HAP-1 (cell line): ENCODE measurements at regions not wholly inside any gene's neighbourhood (a gene's known extent, or its start where the extent isn't known, plus 50 kb on each side); places are given as distances from the start of the nearest gene placed in this dataset.
A peak's percentile ranks its signal among the peaks of the same experiment; 100 is the strongest.

Experiments
- DNase-seq, 2 experiments: peaks; one replicate each; pipeline ENCODE4 v3.0.0-alpha.2; 2016 to 2020; ENCODE audit warnings: low spot score in 2 of 2
- H3K27me3 ChIP-seq: fragments of 250-450 bp; sonication (Bioruptor Pico); 2 replicates; pipeline ENCODE4 v1.5.1; 2020; ENCODE audit warnings: low read depth, mild to moderate bottlenecking, moderate library complexity
- H3K36me3 ChIP-seq: fragments of 250-450 bp; sonication (Bioruptor Pico); replicated peaks from 2 replicates; pipeline ENCODE4 v1.5.1; 2020; ENCODE audit warnings: mild to moderate bottlenecking
- H3K4me1 ChIP-seq: fragments of 250-450 bp; sonication (Bioruptor Pico); 2 replicates; pipeline ENCODE4 v1.5.1; 2020; ENCODE audit warnings: mild to moderate bottlenecking
- H3K4me3 ChIP-seq: fragments of 250-450 bp; sonication (Bioruptor Pico); 2 replicates; pipeline ENCODE4 v1.5.1; 2020; ENCODE audit warnings: mild to moderate bottlenecking, moderate library complexity
- H3K9me3 ChIP-seq: fragments of 250-450 bp; sonication (Bioruptor Pico); 2 replicates; pipeline ENCODE4 v1.5.1; 2020; ENCODE audit warnings: mild to moderate bottlenecking, moderate library complexity
- in situ Hi-C: fragments of 300-500 bp; cut with MboI; formaldehyde crosslinking; loops from 3 replicates; pipeline ENCODE4 v1.14.3; 2020; ENCODE audit warnings: low sequenced_read_pairs, inconsistent platforms, mixed read lengths

DNA sequence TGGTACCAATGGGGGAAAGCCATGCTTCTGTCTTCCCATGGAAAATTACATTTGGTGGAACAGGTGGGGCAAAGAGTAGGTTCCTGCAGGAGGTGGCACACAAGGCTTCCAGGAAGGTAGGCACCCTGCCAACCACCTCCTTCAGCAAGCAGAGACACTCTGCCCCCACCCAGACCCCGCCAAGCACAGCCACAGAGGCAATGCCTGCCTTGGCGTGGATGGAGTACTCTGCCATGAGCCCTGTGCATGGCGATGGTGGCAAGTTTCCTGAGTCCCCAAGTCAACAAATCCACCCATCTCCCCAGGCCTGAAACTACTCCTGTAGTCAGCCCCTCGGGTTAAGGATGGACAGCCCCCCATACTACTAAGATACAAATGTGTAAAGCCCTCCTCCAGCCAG, 119.2 kb upstream of the GNAO1 start:
- Histone ChIP-seq H3K4me3 (no peak overlapping the region), H3K36me3 (no peaks in the 10 kb centered on the region), H3K4me1 (no peaks in the 10 kb centered on the region), H3K27me3 (0 out of 2 replicates have a peak, but pooled peaks cover 2% of the 10 kb centered on the region), H3K9me3 (no peaks in the 10 kb centered on the region)
- no peak for DNase-seq
- in situ Hi-C loops, result no loop called here

DNA sequence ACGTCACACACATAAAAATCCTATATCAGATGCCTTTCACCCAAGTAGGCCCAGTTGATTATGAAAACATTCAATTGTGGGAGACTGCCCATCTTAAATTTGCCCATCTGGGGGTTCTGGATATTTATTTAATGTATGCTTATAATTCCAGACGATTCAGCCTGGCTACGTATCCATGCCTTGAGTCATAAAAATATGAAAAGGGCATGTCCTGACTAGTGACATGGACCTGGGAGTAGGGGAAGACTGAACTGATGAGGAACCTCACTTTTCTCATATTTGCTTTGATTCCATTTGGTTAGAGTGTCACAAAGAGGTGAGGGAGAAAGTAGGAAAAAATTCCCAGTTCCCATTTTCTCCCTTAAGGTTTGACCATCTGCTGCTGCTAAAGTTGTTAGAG, 122.5 kb upstream of the GNAO1 start:
- in situ Hi-C loops, result no loop called here
- Histone ChIP-seq H3K4me3 (no peak overlapping the region), H3K36me3 (no peaks in the 10 kb centered on the region), H3K9me3 (no peaks in the 10 kb centered on the region), H3K4me1 (no peaks in the 10 kb centered on the region), H3K27me3 (0 out of 2 replicates have a peak, but pooled peaks cover 2% of the 10 kb centered on the region)
- no peak for DNase-seq

DNA sequence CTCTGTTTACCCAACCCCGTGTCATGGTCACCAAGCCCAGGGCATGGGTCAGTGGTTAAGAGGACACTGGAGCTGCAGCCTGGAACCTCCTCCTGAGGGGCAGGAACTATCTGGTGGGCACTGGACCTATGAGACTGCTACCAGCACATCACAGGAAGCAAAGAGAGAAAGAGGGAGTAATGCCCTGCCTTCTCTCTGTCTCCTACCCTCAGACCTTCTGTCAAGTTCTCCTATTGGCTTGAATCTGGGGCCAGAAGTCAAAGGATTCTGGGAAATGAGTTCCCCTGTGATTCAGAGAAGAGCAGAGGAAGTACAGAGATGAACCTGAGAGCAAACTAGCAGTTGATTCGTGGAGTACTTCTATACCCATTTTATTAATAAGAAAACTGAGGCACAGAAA, 123.0 kb upstream of the GNAO1 start:
- no peaks in the 10 kb centered on the region for H3K4me1 ChIP-seq

DNA sequence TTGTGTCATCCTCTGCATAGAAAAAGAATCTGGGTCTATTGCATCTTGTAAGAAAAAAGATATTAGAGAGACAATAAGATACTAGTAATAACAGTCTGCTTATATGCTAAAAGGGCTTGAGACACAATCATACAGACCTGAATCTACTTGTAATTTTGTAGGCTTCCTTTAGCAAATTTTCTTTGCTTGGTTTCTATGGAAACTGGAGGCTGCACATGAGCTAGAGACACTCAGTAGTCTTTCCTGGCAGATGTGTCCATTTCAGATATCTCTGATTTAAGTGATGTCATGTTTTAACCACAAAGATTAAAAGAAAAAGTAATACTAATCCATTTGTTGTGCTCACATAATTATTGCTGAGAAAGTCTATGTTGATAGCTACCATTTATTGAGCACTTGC, 123.9 kb upstream of the GNAO1 start:
- no peak for DNase-seq
- Histone ChIP-seq H3K36me3 (no peaks in the 10 kb centered on the region), H3K27me3 (0 out of 2 replicates have a peak, but pooled peaks cover 2% of the 10 kb centered on the region), H3K9me3 (no peaks in the 10 kb centered on the region), H3K4me3 (no peak overlapping the region), H3K4me1 (no peaks in the 10 kb centered on the region)
- in situ Hi-C loops, result no loop called here

More for the DNA sequence above, 123.0 kb upstream of the GNAO1 start:
- Histone ChIP-seq H3K9me3 (no peaks in the 10 kb centered on the region), H3K36me3 (no peaks in the 10 kb centered on the region), H3K27me3 (0 out of 2 replicates have a peak, but pooled peaks cover 2% of the 10 kb centered on the region), H3K4me3 (no peak overlapping the region)
- in situ Hi-C loops, result no loop called here
- DNase-seq, result no peak

DNA sequence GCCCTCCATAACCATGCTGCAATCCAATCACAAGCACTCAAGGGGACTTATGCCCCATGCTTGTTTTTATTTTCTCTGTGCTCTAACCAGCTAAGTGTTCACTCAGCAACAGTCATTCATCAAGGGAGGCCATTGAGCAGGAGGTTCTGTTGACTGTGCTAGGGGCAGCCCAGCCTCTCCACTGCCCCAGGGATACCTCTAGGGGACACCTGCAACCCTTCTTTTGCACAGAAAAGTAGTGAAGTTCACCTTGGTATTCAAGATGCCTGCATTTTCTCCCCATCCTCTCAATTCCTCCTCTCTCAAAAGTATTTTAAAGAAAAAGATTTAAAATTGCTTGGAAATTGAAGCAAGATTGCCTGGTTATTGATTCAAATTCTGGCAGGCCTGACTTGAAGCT, 124.7 kb upstream of the GNAO1 start:
- H3K9me3 ChIP-seq, result no peaks in the 10 kb centered on the region
- in situ Hi-C loops, result no loop called here
- no peak for DNase-seq

DNA sequence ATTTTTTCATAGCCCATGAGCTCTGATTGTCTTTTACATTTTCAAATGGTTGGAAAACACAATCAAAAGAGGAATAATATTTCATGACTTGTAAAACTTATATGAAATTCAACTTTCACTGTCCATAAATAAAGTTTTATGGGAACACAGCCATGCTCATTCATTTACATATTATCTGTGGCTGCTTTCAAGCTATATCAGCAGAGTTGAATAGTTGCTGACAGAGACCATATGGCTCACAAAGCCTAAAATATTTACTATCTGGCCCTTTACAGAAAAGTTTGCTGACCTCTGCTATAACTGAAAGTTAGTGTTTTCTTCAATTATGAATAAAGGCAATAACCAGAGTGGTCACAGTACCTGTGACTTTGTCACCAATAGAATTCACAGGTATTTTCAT, 128.2 kb upstream of the GNAO1 start:
- H3K4me1 ChIP-seq, result no peaks in the 10 kb centered on the region
- in situ Hi-C loops, result no loop called here

More for the DNA sequence above, 124.7 kb upstream of the GNAO1 start:
- Histone ChIP-seq H3K27me3 (0 out of 2 replicates have a peak, but pooled peaks cover 2% of the 10 kb centered on the region), H3K36me3 (no peaks in the 10 kb centered on the region), H3K4me3 (no peak overlapping the region), H3K4me1 (no peaks in the 10 kb centered on the region)

DNA sequence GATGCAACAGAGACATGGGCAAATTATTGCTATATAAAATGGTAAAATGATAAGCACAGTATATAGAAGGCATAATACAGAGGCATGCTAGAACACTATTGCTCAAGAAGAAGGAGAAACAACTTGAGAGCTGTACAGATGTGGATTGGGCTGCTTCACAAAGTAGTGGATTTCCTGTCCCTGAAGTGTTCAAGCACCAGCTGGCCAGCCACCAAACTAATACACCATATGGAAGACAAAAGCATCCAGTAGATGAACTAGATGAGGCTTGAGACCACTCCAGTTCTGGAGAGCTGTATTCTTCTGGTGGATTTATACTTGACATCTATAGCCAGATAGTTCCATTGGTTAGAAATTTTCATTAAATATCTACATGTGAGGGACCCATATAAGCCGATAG, 134.1 kb upstream of the GNAO1 start:
- Histone ChIP-seq H3K36me3 (no peaks in the 10 kb centered on the region), H3K9me3 (no peaks in the 10 kb centered on the region), H3K4me3 (no peak overlapping the region), H3K4me1 (no peaks in the 10 kb centered on the region), H3K27me3 (peaks cover 8% of the 10 kb centered on the region; the same call in 1 of the 2 replicates)
- DNase-seq, result no peak
- in situ Hi-C loops, result no loop called here

More for the DNA sequence above, 128.2 kb upstream of the GNAO1 start:
- Histone ChIP-seq H3K9me3 (no peaks in the 10 kb centered on the region), H3K4me3 (no peak overlapping the region), H3K36me3 (no peaks in the 10 kb centered on the region), H3K27me3 (0 out of 2 replicates have a peak, but pooled peaks cover 2% of the 10 kb centered on the region)
- no peak for DNase-seq

DNA sequence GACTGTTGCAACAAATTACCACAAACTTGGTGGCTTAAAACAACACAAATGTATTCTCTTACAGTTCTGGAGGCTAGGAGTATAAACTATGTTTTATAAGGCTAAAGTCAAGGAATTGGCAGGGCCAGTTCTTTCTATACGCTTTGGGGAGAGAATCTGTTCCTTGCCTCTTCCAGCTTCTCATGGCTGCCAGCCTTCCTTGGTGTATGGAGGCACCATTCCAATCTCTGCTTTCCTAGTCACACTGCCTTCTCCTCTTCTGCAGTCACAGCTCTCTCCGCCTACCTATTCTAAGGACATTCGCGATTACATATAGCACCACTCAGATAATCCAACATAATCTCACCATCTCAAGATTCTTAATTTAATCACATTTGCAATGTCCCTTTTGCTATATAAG, 140.4 kb upstream of the GNAO1 start:
- Histone ChIP-seq H3K9me3 (no peaks in the 10 kb centered on the region), H3K4me3 (no peak overlapping the region), H3K27me3 (peaks cover 3% of the 10 kb centered on the region; the same call in 1 of the 2 replicates), H3K4me1 (no peaks in the 10 kb centered on the region), H3K36me3 (no peaks in the 10 kb centered on the region)
- in situ Hi-C loops, result no loop called here
- DNase-seq, result no peak

DNA sequence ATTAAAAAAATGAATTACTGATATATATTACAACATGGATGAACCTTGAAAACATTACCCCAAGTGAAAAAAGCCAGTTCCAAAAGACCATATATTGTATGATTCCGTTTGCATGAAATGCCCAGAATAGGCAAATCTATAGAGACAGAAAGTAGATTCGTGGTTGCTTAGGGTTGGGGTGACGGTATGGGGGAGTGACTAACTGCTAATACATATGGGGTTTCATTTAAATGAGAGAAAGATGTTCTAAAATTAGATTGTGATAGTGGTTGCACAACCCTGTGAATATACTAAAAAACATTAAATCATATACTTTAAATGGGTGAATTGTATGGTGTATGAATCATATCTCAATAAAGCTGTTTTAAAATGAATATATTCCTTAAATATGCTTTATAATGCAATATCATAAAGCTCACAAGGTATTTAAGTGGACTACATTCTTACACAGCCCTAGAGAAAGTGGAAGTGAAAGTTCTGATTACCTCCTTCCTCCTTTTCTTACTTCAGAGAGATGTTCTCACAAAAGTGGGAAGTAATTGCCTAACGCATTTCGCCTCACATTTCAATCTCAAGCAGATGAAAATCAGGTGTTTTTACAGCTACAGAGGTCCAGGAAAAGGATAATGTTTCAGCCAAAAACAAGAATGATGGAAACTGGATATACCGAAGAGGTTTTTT, 142.7 kb upstream of the GNAO1 start:
- no peaks in the 10 kb centered on the region for H3K9me3 ChIP-seq
- DNase-seq, result no peak
- 0 out of 2 replicates have a peak, but pooled peaks cover 3% of the 10 kb centered on the region for H3K27me3 ChIP-seq
- H3K4me3 ChIP-seq, result no peak overlapping the region
- H3K4me1 ChIP-seq, result no peaks in the 10 kb centered on the region
- no peaks in the 10 kb centered on the region for H3K36me3 ChIP-seq
- in situ Hi-C loops, result loop anchor here (25.0 kb wide), 1 partner anchor 264 kb away; no protein-coding TSS in a partner anchor

DNA sequence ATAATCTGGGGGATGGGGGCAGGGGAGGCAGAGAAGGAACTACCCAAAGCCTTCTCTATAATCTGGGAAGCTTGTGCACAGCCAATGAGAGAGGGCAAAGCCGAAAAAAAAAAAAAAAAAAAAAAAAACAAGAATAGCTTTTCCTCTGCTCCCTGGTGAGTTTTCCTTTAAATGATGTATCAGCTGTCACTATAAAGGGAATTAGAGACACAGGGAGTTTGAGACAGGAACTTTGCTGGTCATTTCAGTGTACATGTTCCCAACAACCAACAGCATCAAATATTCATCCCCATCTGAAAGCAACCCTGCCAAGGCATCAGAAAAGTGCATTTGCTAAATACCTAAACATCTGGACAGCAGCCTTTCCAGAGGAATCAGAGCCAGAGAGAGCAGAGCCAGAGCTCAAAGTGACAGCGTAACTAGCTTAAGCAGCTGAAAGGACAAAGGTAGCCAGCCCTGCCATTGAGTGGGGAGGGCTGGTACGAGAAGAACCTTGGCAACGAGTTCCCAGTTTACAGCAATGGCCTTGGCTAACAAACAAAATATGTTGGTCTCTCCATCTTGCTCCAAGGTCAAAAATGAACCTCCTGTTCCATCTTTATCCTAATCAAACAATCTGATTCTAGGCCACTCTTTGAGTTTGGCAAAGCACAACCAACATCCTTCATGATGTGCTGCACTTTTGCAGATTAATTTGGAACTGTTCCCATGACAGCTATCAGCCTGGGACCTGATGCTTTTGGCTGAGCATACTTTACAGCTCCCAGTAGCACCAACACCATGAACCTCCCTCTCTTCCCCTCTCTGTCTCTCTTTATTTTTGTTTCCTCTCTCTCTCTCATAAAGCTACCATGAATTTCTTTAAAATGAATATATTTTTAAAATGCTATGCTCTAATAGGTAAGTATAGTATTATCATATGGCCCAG, 143.7 kb upstream of the GNAO1 start:
- in situ Hi-C loops, result loop anchor here (25.0 kb wide), 1 partner anchor 265 kb away; no protein-coding TSS in a partner anchor
- Histone ChIP-seq H3K27me3 (0 out of 2 replicates have a peak, but pooled peaks cover 3% of the 10 kb centered on the region), H3K4me3 (no peak overlapping the region), H3K9me3 (no peaks in the 10 kb centered on the region), H3K4me1 (no peaks in the 10 kb centered on the region), H3K36me3 (no peaks in the 10 kb centered on the region)
- no peak for DNase-seq

DNA sequence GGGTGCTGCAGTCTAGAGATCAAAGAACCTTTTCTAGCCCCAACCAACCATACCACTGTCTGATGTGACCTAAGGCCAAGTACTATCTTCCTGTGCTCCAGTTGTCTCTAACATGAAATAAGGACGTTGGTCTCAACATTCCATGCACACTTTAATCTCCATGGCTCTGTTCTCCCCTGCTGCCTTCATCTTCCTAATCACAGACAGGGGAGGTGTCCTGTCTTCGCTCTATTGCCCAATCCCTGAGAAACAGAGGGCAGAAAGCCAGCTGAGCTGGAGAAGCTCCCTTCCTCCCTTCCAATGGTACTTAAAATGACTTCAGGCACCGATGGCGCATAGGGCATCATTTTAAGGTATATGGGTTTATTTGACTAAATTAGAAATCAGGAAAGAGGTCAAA, 148.9 kb upstream of the GNAO1 start:
- no peak for DNase-seq
- no peaks in the 10 kb centered on the region for H3K36me3 ChIP-seq
- in situ Hi-C loops, result loop anchor here (25.0 kb wide), 1 partner anchor 270 kb away; no protein-coding TSS in a partner anchor

DNA sequence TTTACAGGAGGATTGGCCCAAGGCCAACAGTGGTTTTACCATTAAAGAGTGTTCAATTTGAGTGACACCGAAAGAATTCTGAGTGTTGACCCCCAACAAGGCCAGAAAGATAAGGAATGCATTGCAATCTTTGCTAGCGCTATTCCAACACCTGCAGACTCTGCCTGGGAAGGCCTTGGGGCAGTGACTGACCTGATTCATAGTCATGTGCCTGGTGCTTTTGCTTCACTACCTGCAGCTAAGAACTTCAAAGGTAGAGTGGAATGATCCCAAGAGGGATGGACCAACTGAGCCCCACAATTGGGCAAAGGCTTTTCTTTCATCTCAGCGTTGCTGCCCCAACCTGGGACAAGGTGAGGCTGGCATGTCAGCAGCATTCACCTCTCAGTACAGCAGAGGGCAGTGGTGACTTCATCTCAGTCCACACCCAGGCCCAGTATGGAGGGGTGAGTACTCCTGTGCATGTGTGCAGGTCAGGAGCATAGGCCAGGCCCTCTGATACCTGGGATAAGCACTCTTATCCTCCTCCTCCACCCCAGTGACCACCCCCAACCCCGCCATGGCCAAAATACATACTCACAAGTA, 149.6 kb upstream of the GNAO1 start:
- Histone ChIP-seq H3K4me3 (no peak overlapping the region), H3K27me3 (no peaks in the 10 kb centered on the region), H3K9me3 (no peaks in the 10 kb centered on the region), H3K4me1 (no peaks in the 10 kb centered on the region), H3K36me3 (no peaks in the 10 kb centered on the region)
- in situ Hi-C loops, result loop anchor here (25.0 kb wide), 1 partner anchor 271 kb away; no protein-coding TSS in a partner anchor
- DNase-seq, result peak in 1 of 2 experiments; percentile 60

More for the DNA sequence above, 148.9 kb upstream of the GNAO1 start:
- Histone ChIP-seq H3K9me3 (no peaks in the 10 kb centered on the region), H3K4me3 (no peak overlapping the region), H3K27me3 (no peaks in the 10 kb centered on the region), H3K4me1 (no peaks in the 10 kb centered on the region)

DNA sequence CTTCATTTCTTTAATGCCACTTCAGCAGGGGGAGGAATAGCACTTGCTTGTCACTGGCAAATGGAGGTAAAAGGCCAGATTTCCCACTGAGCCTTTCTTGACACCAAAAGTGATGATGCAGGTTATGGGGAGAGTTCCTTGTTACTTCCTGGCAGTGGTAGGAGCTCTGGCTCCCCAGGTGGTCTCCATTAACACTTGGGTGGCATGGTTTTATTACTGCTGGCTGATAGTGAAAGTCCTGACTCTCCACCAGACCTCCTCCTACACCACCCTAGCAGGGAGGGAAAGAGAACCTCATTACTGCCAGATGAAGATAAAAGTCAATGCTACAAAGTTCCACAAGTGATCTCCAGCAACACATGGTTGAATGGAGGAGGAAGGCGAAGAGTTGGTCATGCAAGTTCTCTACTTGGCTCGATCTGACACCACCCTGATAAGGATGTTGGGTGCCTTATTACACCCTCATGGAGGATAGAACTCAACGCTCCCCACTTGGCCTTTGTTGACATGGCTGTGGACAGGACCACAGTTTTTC, 152.7 kb upstream of the GNAO1 start:
- Histone ChIP-seq H3K9me3 (no peaks in the 10 kb centered on the region), H3K36me3 (no peaks in the 10 kb centered on the region), H3K4me1 (no peaks in the 10 kb centered on the region), H3K4me3 (no peak overlapping the region), H3K27me3 (peaks cover 3% of the 10 kb centered on the region; the same call in 1 of the 2 replicates)
- in situ Hi-C loops, result loop anchor here (25.0 kb wide), 1 partner anchor 274 kb away; no protein-coding TSS in a partner anchor
- no peak for DNase-seq
